Type B pancreatic cell (in vitro differentiated cells): ENCODE measurements at regions not wholly inside any gene's neighbourhood (a gene's known extent, or its start where the extent isn't known, plus 50 kb on each side); places are given as distances from the start of the nearest gene placed in this dataset.

Experiments
- DNase-seq: peaks from one replicate; pipeline ENCODE4 v3.0.0; 2021; ENCODE audit warnings: mixed read lengths; ENCODE audit not compliant: unreplicated experiment; ENCODE audit errors: extremely low spot score
- H3K27ac Mint-ChIP-seq: 2 replicates; pipeline ENCODE4 v1.8.0; 2021; ENCODE audit warnings: mild to moderate bottlenecking, mixed read lengths
- H3K27me3 Mint-ChIP-seq: 2 replicates; pipeline ENCODE4 v1.8.0; 2021; ENCODE audit warnings: mixed read lengths
- H3K36me3 Mint-ChIP-seq: 2 replicates; pipeline ENCODE4 v1.8.0; 2021; ENCODE audit warnings: mixed read lengths
- H3K4me1 Mint-ChIP-seq: one replicate; pipeline ENCODE4 v1.8.0; 2021; ENCODE audit warnings: mixed read lengths; ENCODE audit not compliant: unreplicated experiment
- H3K4me3 Mint-ChIP-seq: 2 replicates; pipeline ENCODE4 v1.8.0; 2021; ENCODE audit warnings: mild to moderate bottlenecking, mixed read lengths
- H3K9me3 Mint-ChIP-seq: 2 replicates; pipeline ENCODE4 v1.8.0; 2021; ENCODE audit warnings: mixed read lengths
- TF ChIP-seq, protein P1 (sequence below): fragments of 200-600 bp; sonication (generic); conservative IDR thresholded peaks from 2 replicates; pipeline ENCODE4 v1.5.0; 2021; ENCODE audit warnings: antibody characterized with exemption, mild to moderate bottlenecking

DNA sequence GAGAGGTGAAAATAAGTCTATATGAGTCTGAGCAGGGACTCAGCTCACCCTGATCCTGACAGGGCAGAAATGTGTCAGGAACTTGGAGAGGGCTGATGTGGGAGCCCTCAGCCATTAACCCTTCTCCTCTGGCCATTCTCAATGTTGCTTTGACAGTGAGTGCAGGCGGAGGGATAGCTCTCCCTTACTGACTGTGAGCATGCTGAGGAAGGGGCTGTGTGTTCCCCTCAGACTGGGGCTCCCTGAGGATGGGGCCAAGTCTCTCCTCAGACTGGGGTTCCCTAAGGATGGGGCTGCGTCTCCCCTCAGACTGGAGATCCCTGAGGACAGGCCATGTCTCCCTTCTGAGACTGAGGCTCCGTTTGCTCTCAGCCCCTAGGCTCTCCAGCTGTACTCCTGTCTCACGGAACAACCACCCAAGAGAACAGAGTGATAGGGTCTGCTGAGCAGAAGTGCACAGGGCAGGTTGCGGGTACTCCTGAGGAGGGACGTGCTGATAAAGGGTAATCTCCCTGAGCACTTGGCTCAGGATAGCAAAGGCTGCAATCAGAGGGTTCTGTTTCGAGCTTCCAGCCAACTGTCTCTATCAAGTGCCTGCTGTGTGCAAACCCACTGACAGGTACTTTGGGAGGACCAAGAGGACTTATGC, 141.0 kb downstream of the MRPL14 start:
- no peak overlapping the region for H3K4me3 Mint-ChIP-seq
- no peak overlapping the region for H3K27ac Mint-ChIP-seq
- peaks cover 7% of the 10 kb centered on the region for H3K27me3 Mint-ChIP-seq
- H3K9me3 Mint-ChIP-seq, result no peaks in the 10 kb centered on the region
- H3K4me1 Mint-ChIP-seq, result peaks cover 34% of the 10 kb centered on the region
- TF ChIP-seq, protein P1, sequence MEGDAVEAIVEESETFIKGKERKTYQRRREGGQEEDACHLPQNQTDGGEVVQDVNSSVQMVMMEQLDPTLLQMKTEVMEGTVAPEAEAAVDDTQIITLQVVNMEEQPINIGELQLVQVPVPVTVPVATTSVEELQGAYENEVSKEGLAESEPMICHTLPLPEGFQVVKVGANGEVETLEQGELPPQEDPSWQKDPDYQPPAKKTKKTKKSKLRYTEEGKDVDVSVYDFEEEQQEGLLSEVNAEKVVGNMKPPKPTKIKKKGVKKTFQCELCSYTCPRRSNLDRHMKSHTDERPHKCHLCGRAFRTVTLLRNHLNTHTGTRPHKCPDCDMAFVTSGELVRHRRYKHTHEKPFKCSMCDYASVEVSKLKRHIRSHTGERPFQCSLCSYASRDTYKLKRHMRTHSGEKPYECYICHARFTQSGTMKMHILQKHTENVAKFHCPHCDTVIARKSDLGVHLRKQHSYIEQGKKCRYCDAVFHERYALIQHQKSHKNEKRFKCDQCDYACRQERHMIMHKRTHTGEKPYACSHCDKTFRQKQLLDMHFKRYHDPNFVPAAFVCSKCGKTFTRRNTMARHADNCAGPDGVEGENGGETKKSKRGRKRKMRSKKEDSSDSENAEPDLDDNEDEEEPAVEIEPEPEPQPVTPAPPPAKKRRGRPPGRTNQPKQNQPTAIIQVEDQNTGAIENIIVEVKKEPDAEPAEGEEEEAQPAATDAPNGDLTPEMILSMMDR, result no peak
- DNase-seq, result no peak
- no peaks in the 10 kb centered on the region for H3K36me3 Mint-ChIP-seq

DNA sequence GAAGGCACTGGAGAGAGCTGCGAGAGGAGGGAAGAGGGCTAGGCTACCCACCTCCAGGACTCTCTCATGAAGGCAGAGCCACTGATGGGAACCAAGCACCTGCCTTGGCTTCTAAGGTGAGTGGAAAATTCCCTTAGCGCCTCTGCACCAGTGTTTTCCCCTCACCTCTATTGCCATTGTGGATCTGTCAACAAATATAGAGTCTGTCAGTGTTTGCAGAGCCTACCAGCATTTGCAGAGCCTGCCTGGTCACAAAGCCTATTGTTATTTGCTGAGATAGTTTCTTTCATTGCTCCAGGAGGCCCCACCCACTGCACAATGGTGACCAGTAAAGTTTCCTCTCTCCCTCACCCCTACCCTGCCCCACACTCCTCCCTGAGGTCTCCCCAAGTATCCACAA, 141.9 kb downstream of the MRPL14 start:
- Mint-ChIP-seq H3K4me3 (no peak overlapping the region), H3K36me3 (no peaks in the 10 kb centered on the region), H3K27me3 (peaks cover 12% of the 10 kb centered on the region), H3K27ac (no peak overlapping the region), H3K9me3 (no peaks in the 10 kb centered on the region), H3K4me1 (peaks cover 24% of the 10 kb centered on the region)
- DNase-seq, result no peak
- TF ChIP-seq, protein P1, result no peak

DNA sequence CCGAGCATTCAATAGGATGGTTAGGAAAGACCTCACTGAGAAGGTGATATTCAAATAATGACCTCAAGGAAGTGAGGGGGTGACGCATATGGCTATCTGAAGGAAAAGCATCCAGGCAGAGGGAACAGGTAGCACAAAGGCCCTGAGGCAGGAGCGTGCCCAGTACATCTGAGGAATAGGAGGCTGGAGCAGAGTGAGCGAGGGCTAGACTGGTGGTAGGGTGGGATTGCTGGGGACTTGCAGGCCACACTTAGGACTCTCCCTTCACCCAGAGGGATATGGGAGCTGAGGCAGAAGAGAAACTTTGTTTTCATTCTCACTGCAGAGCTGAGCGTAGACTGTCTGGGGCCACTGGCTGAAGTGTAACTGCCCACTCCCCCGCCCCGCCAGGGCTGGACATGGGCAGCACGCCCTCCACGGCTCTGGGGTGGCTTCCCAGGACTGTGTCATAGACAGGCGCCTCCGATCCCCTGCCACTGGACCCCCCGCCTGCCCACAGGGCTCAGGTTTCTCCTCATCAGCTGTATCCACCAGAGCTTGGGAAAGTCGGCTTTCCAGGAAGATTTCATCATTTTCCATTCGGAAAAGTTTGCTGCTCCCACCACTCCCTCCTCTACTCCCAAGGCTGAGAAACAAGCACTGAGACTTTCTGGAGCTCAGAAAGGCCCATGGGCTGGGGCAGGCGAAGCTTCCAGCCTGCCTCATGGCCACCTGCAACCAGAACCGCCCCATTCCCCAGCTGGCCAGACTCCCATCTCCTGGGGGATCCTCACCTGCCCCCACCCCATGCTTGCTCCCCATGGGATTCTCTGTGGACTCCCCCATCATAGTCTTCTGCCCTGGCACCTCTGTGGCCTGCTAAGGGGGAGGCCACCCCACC, 142.6 kb downstream of the MRPL14 start:
- Mint-ChIP-seq H3K27ac (no peak overlapping the region), H3K36me3 (no peaks in the 10 kb centered on the region), H3K9me3 (no peaks in the 10 kb centered on the region), H3K27me3 (peaks cover 14% of the 10 kb centered on the region), H3K4me3 (no peak overlapping the region), H3K4me1 (peaks cover 20% of the 10 kb centered on the region)
- no peak for DNase-seq
- TF ChIP-seq, protein P1, result no peak

DNA sequence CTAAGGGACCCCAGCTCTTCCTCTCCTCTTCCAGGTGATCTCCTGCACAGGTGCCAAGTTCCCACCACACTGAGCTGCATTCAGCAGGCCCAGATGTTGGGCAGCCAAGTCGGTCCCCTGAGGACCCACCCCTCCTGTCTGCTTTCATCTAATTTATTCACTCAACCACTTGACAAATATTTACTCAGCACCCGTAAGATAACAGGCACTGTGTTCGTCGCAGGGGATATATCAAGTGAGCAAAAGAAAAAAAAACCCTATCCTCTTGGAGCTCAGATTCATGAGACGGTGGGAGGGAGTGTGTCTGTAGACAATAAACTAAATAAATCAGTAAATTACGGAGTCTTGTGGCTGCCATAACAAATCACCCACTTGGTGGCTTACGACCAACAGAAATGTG, 143.6 kb downstream of the MRPL14 start:
- H3K36me3 Mint-ChIP-seq, result no peaks in the 10 kb centered on the region

DNA sequence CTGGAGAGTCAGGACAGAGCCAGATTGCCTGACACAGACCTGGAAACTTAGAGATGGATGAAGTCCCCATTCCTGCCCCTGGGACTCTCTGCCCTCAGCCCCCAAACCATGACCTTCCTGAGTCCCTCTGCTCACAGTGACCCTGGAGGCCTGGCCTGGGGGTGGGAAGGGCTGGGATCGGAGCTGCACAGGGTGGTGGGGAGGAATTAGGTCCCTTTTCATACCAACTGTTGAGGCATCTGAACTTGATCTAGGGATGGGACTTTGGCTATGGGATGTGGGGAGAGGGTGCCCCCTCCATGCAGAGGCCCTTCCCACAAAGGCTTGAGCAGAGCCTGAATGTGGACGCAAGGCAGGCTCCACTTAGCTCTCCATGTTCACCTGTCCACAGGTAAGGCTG, 144.1 kb downstream of the MRPL14 start:
- TF ChIP-seq, protein P1, result no peak
- Mint-ChIP-seq H3K27me3 (peaks cover 20% of the 10 kb centered on the region), H3K4me1 (peaks cover 16% of the 10 kb centered on the region), H3K9me3 (no peaks in the 10 kb centered on the region), H3K36me3 (no peaks in the 10 kb centered on the region), H3K27ac (no peak overlapping the region), H3K4me3 (no peak overlapping the region)
- no peak for DNase-seq

More for the DNA sequence above, 143.6 kb downstream of the MRPL14 start:
- H3K9me3 Mint-ChIP-seq, result no peaks in the 10 kb centered on the region
- DNase-seq, result no peak
- no peak overlapping the region for H3K27ac Mint-ChIP-seq
- H3K4me3 Mint-ChIP-seq, result no peak overlapping the region
- peaks cover 20% of the 10 kb centered on the region for H3K27me3 Mint-ChIP-seq
- TF ChIP-seq, protein P1, result no peak
- H3K4me1 Mint-ChIP-seq, result peaks cover 16% of the 10 kb centered on the region
